Spleen (tissue), 11 donors: ENCODE measurements at regions not wholly inside any gene's neighbourhood (a gene's known extent, or its start where the extent isn't known, plus 50 kb on each side); places are given as distances from the start of the nearest gene placed in this dataset.

Experiments used
- DNase-seq: peaks from one replicate; pipeline ENCODE4 v3.0.0-alpha.2; 2020
- H3K27ac ChIP-seq, 8 donors: fragments of 200-600 bp; sonication (generic) in 7 of 8; 1 replicate in 4 of 8; 2 replicates in 4 of 8; pipeline versions ENCODE4 v1.5.0 to v1.8.0; 2016 to 2021; ENCODE audit warnings: inconsistent platforms in 4 of 8, mild to moderate bottlenecking in 4 of 8, moderate library complexity in 1 of 8
- H3K27me3 ChIP-seq, 7 donors: fragments of 200-600 bp; sonication (generic) in 6 of 7; replicated peaks in 1 of 7; 1 replicate in 4 of 7; 2 replicates in 3 of 7; pipeline versions ENCODE4 v1.5.0 to v1.8.0; 2016 to 2021; ENCODE audit warnings: inconsistent platforms in 3 of 7, mild to moderate bottlenecking in 1 of 7
- H3K36me3 ChIP-seq, 6 donors: fragments of 200-600 bp; sonication (generic) in 5 of 6; 1 replicate in 4 of 6; 2 replicates in 2 of 6; pipeline versions ENCODE4 v1.5.0 to v1.8.0; 2016 to 2021; ENCODE audit warnings: inconsistent platforms in 2 of 6
- H3K4me1 ChIP-seq, 6 donors: fragments of 200-600 bp; sonication (generic) in 5 of 6; 1 replicate in 3 of 6; 2 replicates in 3 of 6; pipeline versions ENCODE4 v1.5.0 to v1.8.0; 2016 to 2021; ENCODE audit warnings: inconsistent platforms in 3 of 6
- H3K4me3 ChIP-seq, 8 donors: fragments of 200-600 bp; sonication (generic) in 7 of 8; 1 replicate in 4 of 8; 2 replicates in 4 of 8; pipeline versions ENCODE4 v1.5.0 to v1.8.0; 2016 to 2021; ENCODE audit warnings: inconsistent platforms in 4 of 8, mild to moderate bottlenecking in 4 of 8, moderate library complexity in 2 of 8
- H3K9me3 ChIP-seq, 8 donors: fragments of 200-600 bp; sonication (generic) in 7 of 8; 1 replicate in 4 of 8; 2 replicates in 4 of 8; pipeline versions ENCODE4 v1.5.0 to v1.8.0; 2016 to 2021; ENCODE audit warnings: inconsistent platforms in 4 of 8
- POLR2A ChIP-seq, 3 donors: fragments of 450-650 bp; IDR thresholded peaks; one replicate each; pipeline ENCODE4 v1.5.1; 2017; ENCODE audit warnings: antibody characterized with exemption in 3 of 3, mild to moderate bottlenecking in 1 of 3
- POLR2AphosphoS5 ChIP-seq, 3 donors: sonication (generic); formaldehyde crosslinking; IDR thresholded peaks; one replicate each; pipeline ENCODE4 v1.5.1; 2017; ENCODE audit warnings: antibody characterized with exemption in 3 of 3
- WGBS, 5 donors: extraction: QIAGEN DNeasy Blood & Tissue Kit in 3 of 5; methylation state at CpG; one replicate each; pipeline versions ENCODE4 v1.1.5 to v1.1.7; 2013 to 2018; 5-methylcytosine and 5-hydroxymethylcytosine counted together
- intact Hi-C: fragments of 100-400 bp; cut with DNase I; formaldehyde crosslinking; loops from one replicate; pipeline ENCODE4 v1.15.0; 2023; ENCODE audit warnings: low total_unique reads
- TF ChIP-seq, protein P1 (sequence below), 11 experiments: fragments of 200-600 bp in 7 of 11; fragments of 450-650 bp in 4 of 11; sonication (generic) in 4 of 11; IDR thresholded peaks in 8 of 11; conservative IDR thresholded peaks in 3 of 11; 1 replicate in 7 of 11; 2 replicates in 4 of 11; pipeline versions ENCODE4 v1.4.0 to v1.8.0; 2016 to 2021; ENCODE audit warnings: antibody characterized with exemption in 11 of 11, inconsistent platforms in 4 of 11, mild to moderate bottlenecking in 1 of 11
- donor health status: healthy with polysubstance abuse.
- donor health status: DM: no; HTN: no; CAD: no; lungs with moderate emphysema.
- donor health status: DM: no; HTN: no; CAD: no.
- donor health status: Bipolar disorder and iron deficiency.
- donor health status: healthy.
- donor health status: DM: no; HTN: no; CAD: no.
- donor health status: DM: yes; HTN: yes; CAD: no.

DNA sequence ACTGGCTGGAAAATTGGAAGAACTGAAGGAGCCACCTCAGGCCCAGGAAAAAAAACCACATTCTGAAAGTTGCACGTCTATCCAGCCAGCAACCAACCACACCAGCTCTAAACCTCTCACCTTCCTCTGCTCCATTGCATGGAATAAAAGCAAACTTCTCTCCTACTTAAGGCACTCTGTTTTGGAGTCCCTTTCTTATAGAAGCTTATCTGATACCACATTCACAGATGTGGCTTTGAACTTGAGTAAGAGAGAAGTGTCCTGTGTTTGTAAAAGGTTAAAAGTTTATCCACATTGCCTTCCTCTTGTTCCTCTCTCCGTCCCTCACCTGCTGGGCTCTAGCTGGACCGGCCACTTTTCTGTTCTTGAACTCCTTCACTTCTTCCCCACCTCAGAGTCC is 99.6 kb upstream of the PLXNC1 start:
- Histone ChIP-seq H3K4me1 (no peaks in the 10 kb centered on the region), H3K9me3 (peaks cover 0 to 7% (median 0%) of the 10 kb centered on the region in 8 donors), H3K4me3 (no peak overlapping the region), H3K36me3 (no peaks in the 10 kb centered on the region), H3K27ac (no peak overlapping the region), H3K27me3 (no peaks in the 10 kb centered on the region)
- WGBS, 5 donors, result 60 to 78% (median 65%) methylated on average over 3 of the region's 3 CpGs
- TF ChIP-seq, protein P1, sequence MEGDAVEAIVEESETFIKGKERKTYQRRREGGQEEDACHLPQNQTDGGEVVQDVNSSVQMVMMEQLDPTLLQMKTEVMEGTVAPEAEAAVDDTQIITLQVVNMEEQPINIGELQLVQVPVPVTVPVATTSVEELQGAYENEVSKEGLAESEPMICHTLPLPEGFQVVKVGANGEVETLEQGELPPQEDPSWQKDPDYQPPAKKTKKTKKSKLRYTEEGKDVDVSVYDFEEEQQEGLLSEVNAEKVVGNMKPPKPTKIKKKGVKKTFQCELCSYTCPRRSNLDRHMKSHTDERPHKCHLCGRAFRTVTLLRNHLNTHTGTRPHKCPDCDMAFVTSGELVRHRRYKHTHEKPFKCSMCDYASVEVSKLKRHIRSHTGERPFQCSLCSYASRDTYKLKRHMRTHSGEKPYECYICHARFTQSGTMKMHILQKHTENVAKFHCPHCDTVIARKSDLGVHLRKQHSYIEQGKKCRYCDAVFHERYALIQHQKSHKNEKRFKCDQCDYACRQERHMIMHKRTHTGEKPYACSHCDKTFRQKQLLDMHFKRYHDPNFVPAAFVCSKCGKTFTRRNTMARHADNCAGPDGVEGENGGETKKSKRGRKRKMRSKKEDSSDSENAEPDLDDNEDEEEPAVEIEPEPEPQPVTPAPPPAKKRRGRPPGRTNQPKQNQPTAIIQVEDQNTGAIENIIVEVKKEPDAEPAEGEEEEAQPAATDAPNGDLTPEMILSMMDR (IDR thresholded peaks at IDR 0.05 in 8 of 11, conservative IDR thresholded peaks at IDR 0.05 in 3 of 11), result no peak
- no peak for TF ChIP-seq POLR2A (IDR thresholded peaks at IDR 0.05)
- intact Hi-C loops, result no loop called here
- no peak for DNase-seq

DNA sequence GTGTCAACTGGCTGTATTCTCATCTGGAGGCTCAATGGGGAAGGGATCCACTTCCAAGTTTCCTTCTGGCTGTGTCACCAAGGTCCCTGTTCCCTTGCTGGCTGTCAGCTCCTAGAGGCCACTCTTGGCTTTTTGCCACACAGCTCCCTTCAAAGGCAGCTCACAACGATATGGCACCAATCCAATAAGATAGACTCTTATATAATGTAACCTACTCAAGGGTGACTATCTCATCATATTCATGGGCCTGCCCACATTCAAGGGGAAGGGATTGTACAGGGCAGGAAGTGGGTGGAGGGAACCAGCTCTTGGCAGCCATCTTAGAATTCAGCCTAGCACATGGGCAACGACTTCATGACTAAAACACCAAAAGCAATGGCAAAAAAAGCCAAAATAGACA is 98.7 kb upstream of the PLXNC1 start:
- H3K4me3 ChIP-seq, result no peak overlapping the region
- intact Hi-C loops, result no loop called here
- 67 to 87% (median 76%) methylated on average over 2 of the region's 2 CpGs for WGBS, 5 donors
- no peaks in the 10 kb centered on the region for H3K4me1 ChIP-seq
- H3K36me3 ChIP-seq, result no peaks in the 10 kb centered on the region
- no peak overlapping the region for H3K27ac ChIP-seq
- peaks cover 0 to 13% (median 0%) of the 10 kb centered on the region in 8 donors for H3K9me3 ChIP-seq
- TF ChIP-seq, protein P1 (IDR thresholded peaks at IDR 0.05 in 8 of 11, conservative IDR thresholded peaks at IDR 0.05 in 3 of 11), result no peak
- no peak for TF ChIP-seq POLR2A (IDR thresholded peaks at IDR 0.05)
- TF ChIP-seq POLR2AphosphoS5 (IDR thresholded peaks at IDR 0.05), result no peak
- no peak for DNase-seq
- H3K27me3 ChIP-seq, result no peaks in the 10 kb centered on the region

DNA sequence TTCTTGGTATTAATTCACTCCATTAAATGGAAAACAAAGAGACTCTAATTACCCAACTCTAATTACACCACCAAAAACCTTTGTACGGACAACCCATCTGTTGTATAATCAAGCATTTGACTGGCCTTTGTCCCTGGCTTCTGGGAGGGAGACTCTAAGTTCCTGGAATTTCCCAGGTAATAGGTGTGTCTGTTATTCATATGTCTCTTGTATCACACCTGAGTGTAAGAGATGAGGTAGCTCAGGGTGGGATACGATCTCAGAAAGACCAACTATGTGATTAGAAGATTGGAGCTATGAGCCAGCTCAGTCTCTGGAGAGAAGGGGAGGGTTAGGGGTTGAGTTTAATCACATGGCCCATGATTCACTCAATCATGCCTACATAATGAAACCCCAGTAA is 94.7 kb upstream of the PLXNC1 start:
- Histone ChIP-seq H3K27ac (no peak overlapping the region), H3K9me3 (peaks cover 0 to 13% (median 0%) of the 10 kb centered on the region in 8 donors), H3K4me1 (no peaks in the 10 kb centered on the region), H3K4me3 (no peak overlapping the region), H3K27me3 (no peaks in the 10 kb centered on the region), H3K36me3 (no peaks in the 10 kb centered on the region)
- TF ChIP-seq POLR2A (IDR thresholded peaks at IDR 0.05) (no peak), POLR2AphosphoS5 (IDR thresholded peaks at IDR 0.05) (no peak)
- TF ChIP-seq, protein P1 (IDR thresholded peaks at IDR 0.05 in 8 of 11, conservative IDR thresholded peaks at IDR 0.05 in 3 of 11), result no peak
- no peak for DNase-seq
- WGBS, 5 donors, result 81 to 100% (median 95%) methylated on average over 2 of the region's 2 CpGs
- intact Hi-C loops, result no loop called here

DNA sequence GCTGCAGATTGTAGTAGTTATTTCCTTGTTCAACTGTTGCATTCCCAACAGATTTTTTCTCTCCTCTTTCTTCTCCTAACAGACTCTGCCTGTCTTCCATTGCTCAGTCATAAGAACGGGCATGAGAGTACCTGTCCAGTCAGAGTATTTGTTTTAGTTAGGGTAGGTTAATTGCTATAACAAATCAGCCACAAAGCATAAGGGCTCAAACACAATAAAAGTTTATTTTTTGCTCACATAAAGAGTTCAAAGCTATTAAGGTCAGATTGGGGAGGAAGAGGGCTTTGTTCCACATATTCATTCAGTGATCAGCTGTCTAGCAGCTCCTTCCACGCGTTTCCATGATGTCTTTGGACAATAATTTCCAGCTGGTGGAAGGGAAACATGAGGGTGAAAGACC is 92.8 kb upstream of the PLXNC1 start:
- Histone ChIP-seq H3K36me3 (no peaks in the 10 kb centered on the region), H3K27me3 (no peaks in the 10 kb centered on the region), H3K9me3 (peaks cover 0 to 9% (median 0%) of the 10 kb centered on the region in 8 donors), H3K4me3 (no peak overlapping the region), H3K4me1 (no peaks in the 10 kb centered on the region), H3K27ac (no peak overlapping the region)
- intact Hi-C loops, result no loop called here
- TF ChIP-seq POLR2AphosphoS5 (IDR thresholded peaks at IDR 0.05) (no peak), POLR2A (IDR thresholded peaks at IDR 0.05) (no peak)
- TF ChIP-seq, protein P1 (IDR thresholded peaks at IDR 0.05 in 8 of 11, conservative IDR thresholded peaks at IDR 0.05 in 3 of 11), result no peak
- WGBS, 5 donors, result 67 to 94% (median 82%) methylated on average over 3 of the region's 3 CpGs
- no peak for DNase-seq
